ENCODE measurements at regions not wholly inside any gene's neighbourhood (a gene's known extent, or its start where the extent isn't known, plus 50 kb on each side); places are given as distances from the start of the nearest gene placed in this dataset.
"Not testable (repeated sequence)": the region's sequence is repeated elsewhere in the genome, so short reads cannot be mapped to it uniquely, and the experiment has no call there.

DNA sequence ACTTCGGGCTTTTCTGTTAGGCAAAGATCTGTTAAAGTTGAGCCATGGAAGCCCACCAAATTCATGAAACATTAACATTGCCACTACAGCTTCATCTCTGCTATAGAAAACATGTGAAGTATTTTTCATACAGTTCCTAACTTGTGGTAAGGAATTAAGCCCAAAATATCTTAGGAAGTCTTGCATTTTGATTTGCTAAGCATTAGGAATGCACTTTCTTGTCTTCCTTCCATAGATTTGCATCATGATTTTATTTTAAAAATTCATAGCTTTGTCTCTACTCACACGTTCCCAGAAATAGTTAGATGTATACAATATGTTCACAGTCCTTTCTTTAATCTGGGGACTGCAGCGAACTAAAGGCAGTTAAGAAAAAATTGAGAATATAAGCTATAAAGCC, 325.6 kb downstream of the CENPW start:
- WGBS (ENCODE audit: insufficient coverage) = no CpG with 5 or more reads among the region's 3 CpGs
- H3K27ac Mint-ChIP-seq = no peak overlapping the region
- ChIA-PET POLR2A (no interaction called here), CTCF (no interaction called here)
- H3K36me3 Mint-ChIP-seq = no peaks in the 10 kb centered on the region
- Histone ChIP-seq H3K9me3 (no peaks in the 10 kb centered on the region), H3K4me3 (ENCODE audit: control insufficient read depth in 1 of 2, extremely low read depth in 1 of 2, low read length in 1 of 2) (no peak overlapping the region), H3K36me3 (ENCODE audit: control insufficient read depth in 2 of 2, extremely low read depth in 1 of 2, insufficient read depth in 1 of 2, low read length in 1 of 2) (no peaks in the 10 kb centered on the region), H3K27me3 (replicated peaks in 1 of 2; ENCODE audit: control insufficient read depth in 2 of 2, extremely low read depth in 1 of 2, insufficient read depth in 2 of 2, low read length in 1 of 2) (no peaks in the 10 kb centered on the region), H3K27ac (ENCODE audit: low read length) (no peak overlapping the region), H3K4me1 (ENCODE audit: control insufficient read depth in 1 of 2, extremely low read depth in 1 of 2, insufficient read depth in 2 of 2, low read length in 2 of 2) (no peaks in the 10 kb centered on the region)
- no peaks in the 10 kb centered on the region for H3K4me1 Mint-ChIP-seq
- no peak for ATAC-seq (replicated peaks in 1 of 4)
- H3K9me3 Mint-ChIP-seq = no peaks in the 10 kb centered on the region
- DNase-seq = no peak
- no peaks in the 10 kb centered on the region for H3K27me3 Mint-ChIP-seq
- H3K4me3 Mint-ChIP-seq = no peak overlapping the region

DNA sequence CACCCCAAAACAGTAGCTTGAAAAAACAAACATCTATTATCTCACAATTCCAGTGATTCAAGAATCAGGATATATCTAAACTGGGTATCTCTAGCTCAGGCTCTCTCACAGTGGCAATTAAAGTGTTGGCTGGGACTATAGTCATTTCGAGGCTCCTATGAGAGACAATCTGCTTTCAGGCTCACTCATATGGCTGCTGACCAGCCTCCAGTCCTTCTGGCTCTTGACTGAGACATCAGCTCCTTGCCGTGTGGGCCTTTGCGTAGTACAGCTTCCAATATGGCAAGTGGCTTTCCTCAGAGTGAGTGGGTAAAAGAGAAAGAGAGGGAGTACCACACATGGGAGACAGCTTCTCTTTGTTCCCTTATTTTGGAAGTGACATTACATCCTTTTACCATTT, 327.2 kb downstream of the CENPW start:
- CTCF ChIA-PET = interaction anchor here in 1 of 2 donors (0.7 kb wide), 1 partner anchor 167 kb away, joined by 4 read pairs; no protein-coding TSS in a partner anchor
- H3K4me3 ChIP-seq (ENCODE audit: control insufficient read depth in 1 of 2, extremely low read depth in 1 of 2, low read length in 1 of 2) = no peak overlapping the region
- 82% methylated on average over 3 of the region's 3 CpGs for WGBS (ENCODE audit: insufficient coverage)
- Mint-ChIP-seq H3K27me3 (no peaks in the 10 kb centered on the region), H3K27ac (no peak overlapping the region), H3K9me3 (no peaks in the 10 kb centered on the region), H3K4me3 (no peak overlapping the region), H3K4me1 (peaks cover 0 to 2% (median 0%) of the 10 kb centered on the region in 3 donors), H3K36me3 (no peaks in the 10 kb centered on the region)
- H3K27ac ChIP-seq (ENCODE audit: low read length) = no peak overlapping the region
- POLR2A ChIA-PET = no interaction called here
- H3K4me1 ChIP-seq (ENCODE audit: control insufficient read depth in 1 of 2, extremely low read depth in 1 of 2, insufficient read depth in 2 of 2, low read length in 2 of 2) = no peaks in the 10 kb centered on the region
- DNase-seq (no peak), ATAC-seq (replicated peaks in 1 of 4) (no peak)
- H3K27me3 ChIP-seq (replicated peaks in 1 of 2; ENCODE audit: control insufficient read depth in 2 of 2, extremely low read depth in 1 of 2, insufficient read depth in 2 of 2, low read length in 1 of 2) = no peaks in the 10 kb centered on the region
- no peaks in the 10 kb centered on the region for H3K36me3 ChIP-seq (ENCODE audit: control insufficient read depth in 2 of 2, extremely low read depth in 1 of 2, insufficient read depth in 1 of 2, low read length in 1 of 2)
- H3K9me3 ChIP-seq = no peaks in the 10 kb centered on the region

DNA sequence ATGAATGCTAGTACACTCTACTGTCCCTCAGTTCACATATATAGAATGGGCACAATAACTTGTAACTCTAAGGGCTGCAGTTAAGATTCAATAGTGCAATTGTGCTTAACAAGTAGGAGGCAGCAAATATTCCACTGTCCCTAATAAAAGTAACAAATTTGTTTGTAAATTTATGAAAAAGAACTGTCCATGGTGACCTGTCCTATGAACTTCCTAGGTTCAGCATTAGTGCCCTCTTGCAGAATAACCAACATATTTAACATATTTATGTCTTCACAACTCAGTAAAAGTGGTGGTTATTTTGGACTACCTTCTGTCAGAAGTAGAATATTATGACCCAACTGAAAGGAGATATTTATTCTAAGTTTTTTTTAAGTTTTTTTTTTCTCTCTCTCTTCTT, 327.8 kb downstream of the CENPW start:
- Mint-ChIP-seq H3K4me1 (peaks cover 0 to 2% (median 0%) of the 10 kb centered on the region in 3 donors), H3K4me3 (no peak overlapping the region), H3K9me3 (no peaks in the 10 kb centered on the region), H3K27me3 (no peaks in the 10 kb centered on the region), H3K36me3 (no peaks in the 10 kb centered on the region), H3K27ac (no peak overlapping the region)
- no peaks in the 10 kb centered on the region for H3K27me3 ChIP-seq (replicated peaks in 1 of 2; ENCODE audit: control insufficient read depth in 2 of 2, extremely low read depth in 1 of 2, insufficient read depth in 2 of 2, low read length in 1 of 2)
- DNase-seq = no peak
- H3K27ac ChIP-seq (ENCODE audit: low read length) = no peak overlapping the region
- H3K4me3 ChIP-seq (ENCODE audit: control insufficient read depth in 1 of 2, extremely low read depth in 1 of 2, low read length in 1 of 2) = no peak overlapping the region
- H3K4me1 ChIP-seq (ENCODE audit: control insufficient read depth in 1 of 2, extremely low read depth in 1 of 2, insufficient read depth in 2 of 2, low read length in 2 of 2) = no peaks in the 10 kb centered on the region
- H3K36me3 ChIP-seq (ENCODE audit: control insufficient read depth in 2 of 2, extremely low read depth in 1 of 2, insufficient read depth in 1 of 2, low read length in 1 of 2) = no peaks in the 10 kb centered on the region
- ChIA-PET POLR2A (no interaction called here), CTCF (no interaction called here)
- no peaks in the 10 kb centered on the region for H3K9me3 ChIP-seq
- no peak for ATAC-seq (replicated peaks in 1 of 4)

DNA sequence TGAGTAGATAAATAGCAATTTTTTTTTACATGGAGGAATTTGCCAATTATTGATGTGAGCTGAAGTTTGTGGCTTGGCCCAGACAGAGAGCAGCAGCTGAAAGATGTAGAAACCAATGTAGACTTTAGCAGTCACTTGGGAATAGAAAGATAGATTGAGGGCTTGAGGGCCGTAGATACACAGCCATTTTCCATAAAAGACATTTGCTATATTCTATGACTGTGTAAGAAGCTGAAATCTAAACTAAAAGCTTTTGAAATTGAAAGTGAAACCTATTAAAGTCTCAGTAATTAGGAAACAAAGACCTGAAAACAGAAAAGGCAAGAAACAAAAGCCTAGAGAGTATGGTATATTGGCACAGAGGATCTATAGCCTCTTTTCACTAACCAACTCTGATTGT, 332.7 kb downstream of the CENPW start:
- no CpG with 5 or more reads among the region's 1 CpG for WGBS (ENCODE audit: insufficient coverage)
- Mint-ChIP-seq H3K4me3 (no peak overlapping the region), H3K4me1 (peaks cover 0 to 2% (median 0%) of the 10 kb centered on the region in 3 donors), H3K9me3 (peaks cover 0 to 12% (median 8%) of the 10 kb centered on the region in 3 donors), H3K27me3 (no peaks in the 10 kb centered on the region), H3K36me3 (no peaks in the 10 kb centered on the region), H3K27ac (no peak overlapping the region)
- ChIA-PET POLR2A (no interaction called here), CTCF (interaction anchor here in 1 of 2 donors (0.7 kb wide), 1 partner anchor 805 kb away, joined by 5 read pairs; no protein-coding TSS in a partner anchor)
- Histone ChIP-seq H3K9me3 (no peaks in the 10 kb centered on the region), H3K36me3 (ENCODE audit: control insufficient read depth in 2 of 2, extremely low read depth in 1 of 2, insufficient read depth in 1 of 2, low read length in 1 of 2) (no peaks in the 10 kb centered on the region), H3K4me1 (ENCODE audit: control insufficient read depth in 1 of 2, extremely low read depth in 1 of 2, insufficient read depth in 2 of 2, low read length in 2 of 2) (no peaks in the 10 kb centered on the region), H3K4me3 (ENCODE audit: control insufficient read depth in 1 of 2, extremely low read depth in 1 of 2, low read length in 1 of 2) (no peak overlapping the region), H3K27me3 (replicated peaks in 1 of 2; ENCODE audit: control insufficient read depth in 2 of 2, extremely low read depth in 1 of 2, insufficient read depth in 2 of 2, low read length in 1 of 2) (no peaks in the 10 kb centered on the region), H3K27ac (ENCODE audit: low read length) (no peak overlapping the region)
- ATAC-seq (replicated peaks in 1 of 4) (no peak), DNase-seq (no peak)

DNA sequence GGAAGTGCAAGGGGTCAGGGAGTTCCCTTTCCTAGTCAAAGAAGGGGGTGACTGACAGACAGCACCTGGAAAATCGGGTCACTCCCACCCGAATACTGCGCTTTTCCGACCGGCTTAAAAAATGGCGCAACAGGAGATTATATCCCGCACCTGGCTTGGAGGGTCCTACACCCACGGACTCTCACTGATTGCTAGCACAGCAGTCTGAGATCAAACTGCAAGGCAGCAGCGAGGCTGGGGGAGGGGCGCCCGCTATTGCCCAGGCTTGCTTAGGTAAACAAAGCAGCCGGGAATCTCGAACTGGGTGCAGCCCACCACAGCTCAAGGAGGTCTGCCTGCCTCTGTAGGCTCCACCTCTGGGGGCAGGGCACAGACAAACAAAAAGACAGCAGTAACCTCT, 333.8 kb downstream of the CENPW start:
- H3K4me3 ChIP-seq (ENCODE audit: control insufficient read depth in 1 of 2, extremely low read depth in 1 of 2, low read length in 1 of 2); H3K9me3 ChIP-seq; H3K27me3 ChIP-seq (replicated peaks in 1 of 2; ENCODE audit: control insufficient read depth in 2 of 2, extremely low read depth in 1 of 2, insufficient read depth in 2 of 2, low read length in 1 of 2); H3K27ac ChIP-seq (ENCODE audit: low read length); H3K4me1 Mint-ChIP-seq; H3K27me3 Mint-ChIP-seq; H3K36me3 Mint-ChIP-seq; H3K27ac Mint-ChIP-seq; H3K4me3 Mint-ChIP-seq; CTCF ChIA-PET; H3K36me3 ChIP-seq (ENCODE audit: control insufficient read depth in 2 of 2, extremely low read depth in 1 of 2, insufficient read depth in 1 of 2, low read length in 1 of 2); ATAC-seq (replicated peaks in 1 of 4); H3K4me1 ChIP-seq (ENCODE audit: control insufficient read depth in 1 of 2, extremely low read depth in 1 of 2, insufficient read depth in 2 of 2, low read length in 2 of 2); DNase-seq: not testable (repeated sequence)
- WGBS (ENCODE audit: insufficient coverage) = 89% methylated on average over 12 of the region's 13 CpGs
- H3K9me3 Mint-ChIP-seq = peaks cover 0 to 12% (median 8%) of the 10 kb centered on the region in 3 donors
- POLR2A ChIA-PET = interaction anchor here in 1 of 2 donors (0.7 kb wide), 1 partner anchor 328 kb away, joined by 3 read pairs; no protein-coding TSS in a partner anchor

DNA sequence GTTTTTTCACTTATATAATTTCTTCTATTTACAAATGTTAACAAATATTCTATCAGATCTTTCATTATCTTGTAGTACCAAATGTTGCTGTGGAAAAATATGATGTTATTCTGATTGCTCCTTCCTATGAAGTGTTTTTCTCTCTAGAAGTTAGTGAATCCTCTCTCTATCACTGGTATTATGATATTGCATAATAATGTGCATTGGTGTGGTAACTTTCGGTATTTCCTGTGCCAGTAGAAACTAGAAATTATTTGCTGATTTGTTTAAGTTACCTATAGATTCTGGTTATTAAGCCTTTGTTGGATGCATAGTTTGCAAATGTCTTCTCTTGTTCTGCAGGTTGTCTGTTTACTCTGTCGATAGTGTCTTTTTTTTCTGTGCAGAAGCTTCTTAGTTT, 342.5 kb downstream of the CENPW start:
- Mint-ChIP-seq H3K4me3 (no peak overlapping the region), H3K27me3 (no peaks in the 10 kb centered on the region), H3K27ac (no peak overlapping the region), H3K36me3 (no peaks in the 10 kb centered on the region), H3K9me3 (peaks cover 2 to 6% (median 5%) of the 10 kb centered on the region in 3 donors), H3K4me1 (no peaks in the 10 kb centered on the region)
- no peaks in the 10 kb centered on the region for H3K9me3 ChIP-seq
- no peaks in the 10 kb centered on the region for H3K36me3 ChIP-seq (ENCODE audit: control insufficient read depth in 2 of 2, extremely low read depth in 1 of 2, insufficient read depth in 1 of 2, low read length in 1 of 2)
- POLR2A ChIA-PET = no interaction called here
- WGBS (ENCODE audit: insufficient coverage) = 83% methylated on average over 1 of the region's 2 CpGs
- H3K4me3 ChIP-seq (ENCODE audit: control insufficient read depth in 1 of 2, extremely low read depth in 1 of 2, low read length in 1 of 2) = no peak overlapping the region
- no peaks in the 10 kb centered on the region for H3K4me1 ChIP-seq (ENCODE audit: control insufficient read depth in 1 of 2, extremely low read depth in 1 of 2, insufficient read depth in 2 of 2, low read length in 2 of 2)
- CTCF ChIA-PET = no interaction called here
- DNase-seq = no peak
- no peaks in the 10 kb centered on the region for H3K27me3 ChIP-seq (replicated peaks in 1 of 2; ENCODE audit: control insufficient read depth in 2 of 2, extremely low read depth in 1 of 2, insufficient read depth in 2 of 2, low read length in 1 of 2)
- no peak overlapping the region for H3K27ac ChIP-seq (ENCODE audit: low read length)
- ATAC-seq (replicated peaks in 1 of 4) = no peak

DNA sequence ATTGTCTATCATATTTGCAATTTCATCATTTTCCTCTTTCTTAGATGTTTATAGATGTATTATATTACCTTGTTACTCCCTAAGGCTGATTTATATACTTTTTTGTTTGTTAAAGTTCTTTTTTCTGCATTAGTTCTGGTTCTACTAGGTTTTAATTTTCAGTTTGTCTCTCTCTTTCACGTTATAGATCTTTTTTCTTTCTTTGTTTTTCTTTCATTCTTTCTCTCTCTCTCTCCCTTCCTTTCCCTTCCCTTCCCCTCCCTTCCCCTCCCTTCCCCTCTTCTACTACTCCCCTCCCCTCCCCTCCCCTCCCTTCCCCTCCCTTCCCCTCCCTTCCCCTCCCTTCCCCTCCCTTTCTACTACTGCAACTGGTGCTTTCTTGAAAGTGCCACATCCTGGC, 345.3 kb downstream of the CENPW start:
- no peaks in the 10 kb centered on the region for H3K4me1 Mint-ChIP-seq
- no CpG with 5 or more reads among the region's 1 CpG for WGBS (ENCODE audit: insufficient coverage)
- ATAC-seq (replicated peaks in 1 of 4) (no peak), DNase-seq (no peak)
- POLR2A ChIA-PET = interaction anchor here in 1 of 2 donors (0.6 kb wide), 1 partner anchor 104 kb away, joined by 4 read pairs; no protein-coding TSS in a partner anchor
- Histone ChIP-seq H3K9me3 (no peaks in the 10 kb centered on the region), H3K36me3 (ENCODE audit: control insufficient read depth in 2 of 2, extremely low read depth in 1 of 2, insufficient read depth in 1 of 2, low read length in 1 of 2) (no peaks in the 10 kb centered on the region), H3K27ac (ENCODE audit: low read length) (no peak overlapping the region), H3K27me3 (replicated peaks in 1 of 2; ENCODE audit: control insufficient read depth in 2 of 2, extremely low read depth in 1 of 2, insufficient read depth in 2 of 2, low read length in 1 of 2) (no peaks in the 10 kb centered on the region), H3K4me3 (ENCODE audit: control insufficient read depth in 1 of 2, extremely low read depth in 1 of 2, low read length in 1 of 2) (no peak overlapping the region), H3K4me1 (ENCODE audit: control insufficient read depth in 1 of 2, extremely low read depth in 1 of 2, insufficient read depth in 2 of 2, low read length in 2 of 2) (no peaks in the 10 kb centered on the region)
- H3K27me3 Mint-ChIP-seq = no peaks in the 10 kb centered on the region
- H3K27ac Mint-ChIP-seq = no peak overlapping the region
- H3K4me3 Mint-ChIP-seq = no peak overlapping the region
- H3K36me3 Mint-ChIP-seq = no peaks in the 10 kb centered on the region
- CTCF ChIA-PET = no interaction called here
- H3K9me3 Mint-ChIP-seq = peaks cover 6 to 14% (median 13%) of the 10 kb centered on the region in 3 donors
